ENCODE measurements at regions not wholly inside any gene's neighbourhood (a gene's known extent, or its start where the extent isn't known, plus 50 kb on each side); places are given as distances from the start of the nearest gene placed in this dataset.

DNA sequence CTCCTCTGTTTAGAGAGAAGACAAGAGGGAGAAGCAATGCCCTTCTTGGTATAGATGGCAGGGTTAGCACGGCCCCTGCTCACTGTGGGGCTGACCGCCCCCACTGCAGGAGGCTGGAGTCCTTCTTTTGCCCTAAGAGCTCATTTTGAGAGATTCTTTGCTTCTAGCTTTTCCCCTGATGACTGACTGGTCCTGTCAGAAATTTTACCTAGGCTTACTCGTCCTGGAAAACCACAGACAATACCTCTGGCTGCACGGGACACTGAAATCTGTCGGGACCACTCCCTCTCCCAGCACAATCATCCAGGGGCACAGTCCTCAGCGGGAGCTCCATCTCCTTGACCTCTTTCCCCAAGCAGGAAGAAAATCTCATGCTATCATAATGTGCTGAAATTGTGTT, 143.0 kb upstream of the RGMA start:
- no peak overlapping the region for H3K27ac Mint-ChIP-seq
- peaks cover 13% of the 10 kb centered on the region for H3K9me3 Mint-ChIP-seq
- ATAC-seq = no peak
- H3K4me3 Mint-ChIP-seq = no peak overlapping the region
- POLR2A ChIA-PET = no interaction called here
- H3K4me1 Mint-ChIP-seq = peaks cover 19% of the 10 kb centered on the region
- no peak for DNase-seq (ENCODE audit: low spot score)
- H3K27me3 Mint-ChIP-seq (ENCODE audit: low read depth) = peaks cover 4% of the 10 kb centered on the region; the same call in 1 of the 2 replicates
- no peaks in the 10 kb centered on the region for H3K36me3 Mint-ChIP-seq
- TF ChIP-seq CTCF (IDR thresholded peaks at IDR 0.05) (no peak), MYBL2 (CRISPR knock-in tag; IDR thresholded peaks at IDR 0.05) (no peak), ZNF416 (CRISPR knock-in tag; IDR thresholded peaks at IDR 0.05) (no peak), AFF4 (CRISPR knock-in tag; IDR thresholded peaks at IDR 0.05; ENCODE audit: borderline replicate concordance) (no peak), NR1H2 (CRISPR knock-in tag; IDR thresholded peaks at IDR 0.05) (no peak)
- TF ChIP-seq, protein P1, sequence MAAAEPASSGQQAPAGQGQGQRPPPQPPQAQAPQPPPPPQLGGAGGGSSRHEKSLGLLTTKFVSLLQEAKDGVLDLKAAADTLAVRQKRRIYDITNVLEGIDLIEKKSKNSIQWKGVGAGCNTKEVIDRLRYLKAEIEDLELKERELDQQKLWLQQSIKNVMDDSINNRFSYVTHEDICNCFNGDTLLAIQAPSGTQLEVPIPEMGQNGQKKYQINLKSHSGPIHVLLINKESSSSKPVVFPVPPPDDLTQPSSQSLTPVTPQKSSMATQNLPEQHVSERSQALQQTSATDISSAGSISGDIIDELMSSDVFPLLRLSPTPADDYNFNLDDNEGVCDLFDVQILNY (CRISPR knock-in tag; IDR thresholded peaks at IDR 0.05) = no peak
- CTCF ChIA-PET = interaction anchor here (0.8 to 2.0 kb wide), 2 partner anchors 144 to 888 kb away, joined by 3 to 8 read pairs; no protein-coding TSS in a partner anchor

DNA sequence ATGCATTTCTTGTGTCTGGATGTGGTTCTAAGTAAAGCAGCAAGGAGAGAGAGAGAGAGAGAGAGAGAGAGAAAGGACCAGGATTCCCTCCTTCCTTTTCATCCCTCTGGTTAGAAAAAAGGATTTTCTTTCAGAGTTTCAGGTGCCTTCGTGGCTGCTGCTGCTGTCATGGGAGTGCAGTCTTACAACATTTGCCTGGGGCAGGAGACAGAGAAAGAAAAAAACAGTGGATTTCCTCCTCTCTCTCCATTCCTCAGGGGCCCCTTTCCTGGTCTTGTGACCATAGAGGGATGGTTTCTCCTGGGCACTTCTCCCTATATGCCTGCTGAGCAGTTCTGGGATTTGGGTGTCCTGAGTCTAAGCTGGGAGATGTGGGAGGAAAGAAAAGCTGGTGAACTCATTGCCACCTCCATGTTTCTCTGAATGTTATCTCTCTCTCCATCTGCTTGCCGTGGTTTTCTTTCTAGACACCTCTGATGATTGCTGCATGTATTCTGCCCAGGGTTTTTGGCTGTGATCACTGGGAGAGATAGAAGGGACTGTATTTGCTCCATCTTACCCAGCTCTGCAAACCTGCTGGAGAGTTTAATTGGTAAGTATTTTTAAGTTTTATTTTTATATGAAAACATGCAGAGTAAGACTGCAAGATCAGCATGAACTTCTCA, 142.4 kb upstream of the RGMA start:
- Mint-ChIP-seq H3K4me3 (no peak overlapping the region), H3K36me3 (no peaks in the 10 kb centered on the region), H3K9me3 (peaks cover 13% of the 10 kb centered on the region), H3K27me3 (ENCODE audit: low read depth) (peaks cover 4% of the 10 kb centered on the region; the same call in 1 of the 2 replicates), H3K4me1 (peaks cover 14% of the 10 kb centered on the region), H3K27ac (no peak overlapping the region)
- ChIA-PET CTCF (interaction anchor here (0.8 to 2.0 kb wide), 2 partner anchors 143 to 889 kb away, joined by 3 to 8 read pairs; no protein-coding TSS in a partner anchor), POLR2A (no interaction called here)
- ATAC-seq (no peak), DNase-seq (ENCODE audit: low spot score) (no peak)
- TF ChIP-seq TCF7 (CRISPR knock-in tag; IDR thresholded peaks at IDR 0.05; ENCODE audit: low read depth) (no peak), RELA (CRISPR knock-in tag; IDR thresholded peaks at IDR 0.05; ENCODE audit: borderline replicate concordance) (no peak), SOX15 (CRISPR knock-in tag; IDR thresholded peaks at IDR 0.05) (no peak), PRDM15 (CRISPR knock-in tag; IDR thresholded peaks at IDR 0.05) (no peak), ATF6 (CRISPR knock-in tag; IDR thresholded peaks at IDR 0.05) (no peak), ETV6 (CRISPR knock-in tag; IDR thresholded peaks at IDR 0.05) (no peak), SMAD3 (CRISPR knock-in tag; IDR thresholded peaks at IDR 0.05; ENCODE audit: borderline replicate concordance) (no peak), CDX4 (CRISPR knock-in tag; IDR thresholded peaks at IDR 0.05; ENCODE audit: borderline replicate concordance) (no peak), ZNF423 (CRISPR knock-in tag; IDR thresholded peaks at IDR 0.05) (no peak), CBFB (CRISPR knock-in tag; IDR thresholded peaks at IDR 0.05; ENCODE audit: low read depth) (no peak), ZNF232 (CRISPR knock-in tag; IDR thresholded peaks at IDR 0.05) (no peak), NR3C1 (CRISPR knock-in tag; conservative IDR thresholded peaks at IDR 0.05; ENCODE audit: low read depth) (no peak), NR2C2 (CRISPR knock-in tag; IDR thresholded peaks at IDR 0.05) (no peak)
- TF ChIP-seq, protein P2, sequence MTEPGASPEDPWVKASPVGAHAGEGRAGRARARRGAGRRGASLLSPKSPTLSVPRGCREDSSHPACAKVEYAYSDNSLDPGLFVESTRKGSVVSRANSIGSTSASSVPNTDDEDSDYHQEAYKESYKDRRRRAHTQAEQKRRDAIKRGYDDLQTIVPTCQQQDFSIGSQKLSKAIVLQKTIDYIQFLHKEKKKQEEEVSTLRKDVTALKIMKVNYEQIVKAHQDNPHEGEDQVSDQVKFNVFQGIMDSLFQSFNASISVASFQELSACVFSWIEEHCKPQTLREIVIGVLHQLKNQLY (CRISPR knock-in tag; IDR thresholded peaks at IDR 0.05) = no peak
- TF ChIP-seq, protein P1 (CRISPR knock-in tag; IDR thresholded peaks at IDR 0.05) = no peak
